Fibroblast of pulmonary artery (primary cell): ENCODE measurements at regions not wholly inside any gene's neighbourhood (a gene's known extent, or its start where the extent isn't known, plus 50 kb on each side); places are given as distances from the start of the nearest gene placed in this dataset.

Experiments used
- DNase-seq: peaks from one replicate; pipeline ENCODE4 v3.0.0-alpha.2; 2010; ENCODE audit warnings: low read depth
- H3K4me3 ChIP-seq: replicated peaks from 2 replicates; pipeline ENCODE4 v1.5.1; 2011; ENCODE audit warnings: low read depth, mild to moderate bottlenecking, control low read depth, low read length, moderate library complexity
- CTCF ChIP-seq: IDR thresholded peaks from 2 replicates; pipeline ENCODE4 v1.5.1; 2011; ENCODE audit warnings: mild to moderate bottlenecking, control low read depth, low read length, inconsistent platforms; ENCODE audit errors: missing control alignments

GRCh38 chr6:101117393-101118135, 236.4 kb upstream of the ASCC3 start:
- H3K4me3 ChIP-seq, result no peak overlapping the region
- no peak for DNase-seq
- TF ChIP-seq CTCF, result no peak

GRCh38 chr6:101118136-101118396, 236.9 kb upstream of the ASCC3 start:
- no peak for DNase-seq
- no peak overlapping the region for H3K4me3 ChIP-seq
- TF ChIP-seq CTCF, result no peak

- DNase-seq, result no peak
- no peak for TF ChIP-seq CTCF
- H3K4me3 ChIP-seq, result no peak overlapping the region
Measured at GRCh38 chr6:101120747-101121146, 239.6 kb upstream of the ASCC3 start.

DNA sequence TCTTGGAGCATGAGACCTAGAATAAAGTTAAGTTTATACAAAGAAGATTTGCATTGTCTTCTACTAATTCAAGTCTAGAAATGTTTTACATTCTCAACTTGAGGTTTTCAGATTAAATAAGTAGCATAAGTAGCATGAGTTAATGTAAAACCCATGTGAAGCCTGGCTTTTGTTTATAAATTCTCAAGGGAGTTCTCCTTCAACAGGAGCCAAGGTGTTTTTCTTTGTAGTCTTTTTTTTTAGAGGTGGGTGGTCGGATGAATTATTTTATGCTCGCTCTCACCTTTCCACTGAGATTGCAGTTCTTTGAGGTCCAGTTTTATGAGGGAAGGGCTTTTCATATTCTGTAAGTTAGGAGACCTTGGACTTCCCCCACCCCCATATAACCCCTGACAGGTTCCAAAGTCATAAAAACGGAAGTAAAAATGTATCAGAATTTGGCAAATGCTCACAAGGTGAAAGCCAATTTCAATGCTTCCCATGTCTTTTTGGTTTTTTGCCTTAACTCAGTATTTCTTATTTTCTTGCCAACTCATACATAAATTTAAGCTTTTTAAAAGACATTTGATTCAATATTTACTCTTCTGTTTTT, 244.3 kb upstream of the ASCC3 start:
- H3K4me3 ChIP-seq, result no peak overlapping the region
- no peak for DNase-seq
- no peak for TF ChIP-seq CTCF

DNA sequence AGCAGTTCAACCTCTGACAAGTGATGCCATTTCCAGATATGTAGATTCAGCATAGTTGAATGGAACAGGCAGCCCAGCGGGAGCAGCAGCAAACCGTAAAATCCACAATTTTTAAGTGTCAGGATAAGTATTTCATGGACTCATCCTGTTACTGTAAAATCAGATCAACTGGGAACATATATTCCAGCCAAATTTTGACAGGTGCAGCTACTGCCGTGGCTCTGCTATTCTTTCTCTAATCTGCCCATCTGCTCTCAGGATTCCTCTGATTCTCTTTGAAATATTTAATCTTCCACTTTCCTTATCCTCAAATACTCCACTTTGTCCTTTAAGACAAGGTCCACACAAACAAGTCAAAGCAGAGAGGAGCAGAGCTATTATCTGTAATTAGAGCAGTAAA, 245.4 kb upstream of the ASCC3 start:
- DNase-seq, result no peak
- H3K4me3 ChIP-seq, result no peak overlapping the region
- no peak for TF ChIP-seq CTCF

- no peak for DNase-seq
- no peak overlapping the region for H3K4me3 ChIP-seq
- no peak for TF ChIP-seq CTCF
Measured at GRCh38 chr6:101129851-101130250, 248.7 kb upstream of the ASCC3 start.

DNA sequence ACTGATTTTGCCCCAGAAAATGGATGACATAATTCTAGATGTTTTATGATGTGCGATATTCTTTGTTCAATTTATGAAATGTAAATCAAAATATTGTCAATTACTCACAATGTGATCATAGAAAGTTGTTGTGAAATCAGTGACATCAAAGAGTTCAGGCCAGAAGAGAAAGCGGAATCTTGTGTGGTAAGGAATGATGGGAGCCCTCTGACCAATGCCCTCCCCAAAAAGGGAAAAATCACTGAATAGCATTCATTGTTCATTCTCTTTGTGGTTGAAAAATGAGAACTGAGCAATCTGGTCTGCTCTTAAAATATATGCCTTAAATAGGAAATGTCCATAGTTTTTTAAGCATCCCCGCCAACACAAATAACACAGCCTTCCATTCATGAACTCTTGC, 247.1 kb upstream of the GRIK2 start:
- H3K4me3 ChIP-seq, result no peak overlapping the region
- DNase-seq, result peak; percentile 54
- no peak for TF ChIP-seq CTCF
